SH-SY5Y (cell line): ENCODE measurements at regions not wholly inside any gene's neighbourhood (a gene's known extent, or its start where the extent isn't known, plus 50 kb on each side); places are given as distances from the start of the nearest gene placed in this dataset.

Experiments used
- GATA2 ChIP-seq: IDR thresholded peaks from 2 replicates; pipeline ENCODE4 v1.6.1; 2011; ENCODE audit warnings: mild to moderate bottlenecking, low read depth, low read length
- GATA3 ChIP-seq: IDR thresholded peaks from 2 replicates; pipeline ENCODE4 v1.6.1; 2011; ENCODE audit warnings: low read depth, mild to moderate bottlenecking, low read length, moderate library complexity

- TF ChIP-seq GATA2 (no peak), GATA3 (no peak)
Observed at GRCh38 chr1:219312967-219313366, 139.3 kb downstream of the LYPLAL1 start.
